GM21367 (cell line): ENCODE measurements at regions not wholly inside any gene's neighbourhood (a gene's known extent, or its start where the extent isn't known, plus 50 kb on each side); places are given as distances from the start of the nearest gene placed in this dataset.
"Not testable (repeated sequence)": the region's sequence is repeated elsewhere in the genome, so short reads cannot be mapped to it uniquely, and the experiment has no call there.

Source experiments
- ATAC-seq: cut with Tn5 transposase; IDR thresholded peaks from one replicate; pipeline ENCODE4 v1.9.1; 2021; ENCODE audit not compliant: unreplicated experiment

DNA sequence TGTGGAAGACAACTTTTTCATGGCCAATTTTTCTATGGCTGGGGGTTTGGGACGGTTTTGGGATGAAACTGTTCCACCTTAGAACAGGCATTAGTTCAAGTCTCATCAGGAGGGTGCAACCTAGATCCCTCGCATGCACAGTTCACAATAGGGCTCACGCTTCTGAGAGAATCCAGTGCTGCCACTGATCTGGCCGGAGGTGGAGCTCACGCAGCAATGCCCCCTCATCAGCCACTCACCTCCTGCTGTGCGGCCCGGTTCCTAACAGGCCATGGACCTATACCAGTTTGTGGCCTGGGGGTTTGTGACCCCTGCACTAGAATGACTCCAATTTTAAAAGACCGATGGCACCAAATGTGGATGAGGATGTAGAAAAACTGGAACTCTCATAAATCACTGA is 127.2 kb upstream of the IER5L start:
- ATAC-seq, result no peak

DNA sequence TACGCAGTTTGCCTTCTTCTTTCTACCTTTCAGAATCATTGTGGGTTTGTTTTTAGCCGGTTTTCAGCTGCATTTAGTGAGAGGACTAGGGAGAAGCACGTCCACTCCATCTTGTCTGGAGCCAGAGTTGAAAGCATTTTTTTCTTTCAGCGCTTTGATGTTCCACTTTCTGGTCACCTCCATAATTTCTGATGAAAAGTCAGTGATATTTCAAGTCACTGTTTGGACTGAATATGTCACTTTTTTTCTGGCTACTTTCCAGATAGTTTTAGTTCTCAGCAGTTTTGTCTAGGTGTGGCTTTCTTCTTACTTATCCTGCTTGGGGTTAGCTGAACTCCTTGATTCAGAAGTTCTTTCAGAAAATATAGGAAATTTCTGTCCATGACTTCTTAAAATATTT is 123.9 kb upstream of the IER5L start:
- no peak for ATAC-seq

DNA sequence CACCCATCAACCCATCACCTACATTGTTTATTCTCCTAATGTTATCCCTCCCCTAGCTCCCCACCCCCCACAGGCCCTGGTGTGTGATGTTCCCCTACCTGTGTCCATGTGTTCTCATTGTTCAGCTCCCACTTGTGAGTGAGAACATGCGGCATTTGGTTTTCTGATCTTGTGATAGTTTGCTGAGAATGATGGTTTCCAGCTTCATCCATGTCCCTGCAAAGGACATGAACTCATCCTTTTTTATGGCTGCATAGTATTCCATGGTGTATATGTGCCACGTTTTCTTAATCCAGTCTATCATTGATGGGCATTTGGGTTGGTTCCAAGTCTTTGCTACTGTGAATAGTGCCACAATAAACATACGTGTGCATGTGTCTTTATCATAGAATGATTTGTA is 118.1 kb upstream of the IER5L start:
- ATAC-seq, result not testable (repeated sequence)

DNA sequence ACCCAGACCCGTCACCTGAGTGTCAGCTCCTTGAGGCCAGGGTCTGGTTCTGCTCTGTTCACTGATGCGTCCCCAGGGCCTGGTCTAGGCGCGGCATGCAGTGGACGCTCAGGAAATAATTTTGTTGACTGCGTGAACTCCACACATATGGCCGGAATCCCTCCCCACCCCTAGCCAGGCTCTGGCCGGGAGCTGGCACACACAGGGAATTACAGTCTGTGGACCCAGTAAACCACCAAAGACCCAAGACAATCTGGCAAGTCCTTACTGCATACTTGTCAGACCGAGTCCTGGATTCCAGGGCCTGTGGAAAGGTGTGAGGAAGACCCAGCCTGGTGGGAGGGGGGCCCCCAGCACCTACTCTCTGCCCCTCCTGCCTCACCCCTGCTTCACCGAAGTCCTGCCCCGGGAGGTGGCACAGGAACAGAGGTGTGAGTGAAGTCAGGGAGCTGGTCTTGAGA is 113.0 kb upstream of the IER5L start:
- no peak for ATAC-seq

DNA sequence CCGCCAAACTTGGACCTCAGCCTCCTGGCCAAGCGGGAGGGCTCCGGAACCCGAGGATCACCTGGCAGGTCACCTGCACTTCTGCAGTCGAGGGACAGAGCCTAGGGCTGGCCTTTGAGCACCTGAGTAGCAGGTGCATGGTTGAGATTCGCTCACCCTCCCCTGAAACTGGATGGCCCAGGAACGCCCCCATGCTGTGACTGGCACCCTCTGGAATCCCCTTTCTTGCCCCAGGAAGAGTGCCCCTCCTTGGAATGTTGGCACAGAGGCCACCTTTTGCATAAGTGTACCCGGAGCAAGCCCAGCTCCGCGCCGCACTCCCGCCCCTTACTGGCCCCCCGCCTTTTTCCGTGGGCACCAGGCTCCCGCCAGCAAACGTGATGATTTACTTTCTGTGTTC is 112.5 kb upstream of the IER5L start:
- ATAC-seq, result no peak

DNA sequence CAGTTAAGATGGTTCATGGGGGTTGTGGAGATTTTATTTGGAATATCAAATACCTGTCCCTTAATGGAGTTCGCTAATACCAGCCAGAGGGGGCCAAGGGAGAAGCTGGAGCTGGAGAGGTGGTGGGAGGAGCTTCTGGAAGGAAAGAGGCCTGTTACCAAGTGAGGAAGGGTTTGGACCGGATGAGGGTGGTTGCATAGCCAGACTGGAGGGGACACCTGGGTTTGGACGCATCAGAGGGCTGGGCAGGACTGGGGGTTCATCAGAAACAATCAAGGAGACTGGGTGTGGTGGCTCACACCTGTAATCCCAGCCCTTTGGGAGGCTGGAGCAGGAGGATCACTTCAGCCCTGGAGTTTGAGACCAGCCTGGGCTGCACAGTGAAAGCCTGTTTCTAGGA is 111.8 kb upstream of the IER5L start:
- no peak for ATAC-seq

DNA sequence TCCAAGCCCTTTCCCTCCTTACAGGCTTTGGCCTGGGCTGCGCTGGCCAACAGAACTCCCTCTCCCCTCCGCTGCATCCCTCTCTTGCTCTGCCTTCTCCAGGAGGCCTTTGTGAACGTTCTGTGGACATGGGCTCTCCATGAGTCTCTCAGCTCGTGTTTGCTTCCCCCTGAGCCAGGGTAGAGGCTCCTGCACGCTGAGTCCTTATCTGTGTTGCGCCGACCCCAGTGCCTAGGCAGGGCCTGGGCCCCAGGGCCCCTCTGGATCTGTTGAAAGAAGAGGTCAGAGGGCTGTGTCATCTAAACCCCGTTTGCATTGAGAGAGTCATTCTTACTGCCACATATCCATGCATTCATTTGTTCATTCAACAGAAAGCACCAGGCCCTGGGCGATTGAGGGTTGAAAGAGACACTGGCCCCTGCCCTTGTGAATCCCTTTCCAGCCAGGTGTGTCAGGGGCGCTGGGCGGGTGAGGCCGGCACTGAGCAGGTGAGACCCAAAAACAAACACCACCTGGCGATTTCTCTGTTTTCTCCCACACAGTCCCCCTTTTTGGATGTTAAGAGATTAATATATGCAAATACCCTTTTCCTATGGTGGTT is 111.2 kb upstream of the IER5L start:
- ATAC-seq, result no peak

DNA sequence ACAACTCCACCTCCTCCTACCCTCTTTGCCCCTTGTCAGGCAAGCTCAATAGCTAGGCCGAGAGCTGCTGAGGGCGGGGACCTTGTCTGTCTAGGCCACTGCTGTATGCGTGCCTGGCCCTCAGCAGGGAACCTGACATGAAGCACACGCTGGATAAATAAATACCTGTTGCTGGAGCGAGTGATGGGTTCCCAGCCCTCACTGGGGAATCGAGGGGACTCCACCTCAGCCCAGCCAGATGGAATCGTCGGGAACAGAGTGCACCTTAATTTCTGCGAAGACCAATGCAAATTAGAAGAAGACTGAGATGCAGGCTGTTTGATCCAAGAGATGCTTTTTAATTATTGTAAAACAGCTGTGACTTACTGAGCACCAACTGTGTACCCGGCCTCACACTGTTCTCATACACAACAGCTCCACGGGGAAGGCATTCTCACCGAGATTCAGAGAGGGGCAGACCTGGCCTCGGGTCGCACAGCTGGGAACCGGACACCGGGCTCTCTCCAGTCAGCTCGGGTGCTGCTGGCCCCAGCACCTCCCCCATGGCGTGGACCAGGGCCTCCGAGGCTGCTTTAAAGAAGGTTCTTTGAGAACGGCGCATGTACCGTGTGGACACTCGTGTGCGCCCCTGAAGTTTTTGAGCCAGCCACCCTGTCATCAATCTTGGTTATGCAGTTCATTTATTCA is 109.7 kb upstream of the IER5L start:
- ATAC-seq, result no peak

DNA sequence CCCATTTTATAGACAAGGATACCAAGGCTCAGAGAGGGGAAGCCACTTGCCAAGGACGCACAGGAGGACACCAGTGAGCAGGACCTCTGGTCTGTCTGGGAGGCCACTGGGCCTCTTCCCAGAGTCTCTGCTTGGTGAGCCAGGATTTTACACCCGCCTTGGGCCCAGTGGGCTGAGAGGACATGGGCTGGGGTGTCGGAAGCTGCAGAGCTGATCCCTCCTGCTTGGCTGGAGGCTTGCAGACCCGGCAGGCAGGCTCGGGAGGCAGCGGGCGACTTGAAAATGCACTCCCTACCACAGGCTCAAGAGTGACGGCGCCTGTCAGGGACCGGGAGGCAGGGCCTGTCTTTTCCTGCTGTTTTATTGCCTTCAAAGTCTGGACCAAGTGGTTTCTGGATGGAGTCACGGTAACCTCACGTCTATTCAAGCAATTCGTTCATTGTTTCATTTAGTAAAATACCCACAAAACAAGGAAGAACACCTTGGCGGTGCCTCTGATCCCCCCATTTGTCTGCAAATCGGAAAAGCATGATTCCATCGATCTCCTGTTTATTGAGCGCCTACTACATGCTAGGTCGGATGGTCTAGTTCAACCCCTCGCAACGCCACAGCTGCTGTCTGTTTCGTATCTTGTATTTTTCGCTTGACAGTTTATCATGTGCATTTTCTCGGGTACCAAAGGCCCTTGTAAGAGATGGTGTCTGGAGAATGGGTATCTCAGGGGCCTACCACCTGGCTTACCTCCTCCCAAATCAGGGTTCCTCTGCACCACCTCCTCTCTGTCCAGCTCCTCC is 108.1 kb upstream of the IER5L start:
- ATAC-seq, result no peak

DNA sequence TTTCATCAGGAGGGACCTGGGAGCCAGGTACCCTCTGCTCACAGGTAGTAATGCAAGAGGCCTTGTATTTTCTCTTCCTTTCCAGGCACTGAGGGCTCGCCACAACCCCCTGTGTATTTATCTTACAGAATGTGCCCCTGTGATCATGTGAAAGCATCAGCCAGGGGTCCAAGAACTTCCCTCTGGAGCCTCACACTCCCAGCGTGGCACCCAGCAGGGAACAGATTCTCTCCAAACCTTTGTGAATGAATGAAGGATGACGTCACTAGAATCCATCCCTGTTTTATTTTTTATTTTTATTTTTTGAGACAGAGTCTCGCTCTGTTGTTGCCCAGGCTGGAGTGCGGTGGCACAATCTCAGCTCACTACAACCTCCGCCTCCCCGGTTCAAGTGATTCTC is 107.3 kb upstream of the IER5L start:
- ATAC-seq, result no peak

DNA sequence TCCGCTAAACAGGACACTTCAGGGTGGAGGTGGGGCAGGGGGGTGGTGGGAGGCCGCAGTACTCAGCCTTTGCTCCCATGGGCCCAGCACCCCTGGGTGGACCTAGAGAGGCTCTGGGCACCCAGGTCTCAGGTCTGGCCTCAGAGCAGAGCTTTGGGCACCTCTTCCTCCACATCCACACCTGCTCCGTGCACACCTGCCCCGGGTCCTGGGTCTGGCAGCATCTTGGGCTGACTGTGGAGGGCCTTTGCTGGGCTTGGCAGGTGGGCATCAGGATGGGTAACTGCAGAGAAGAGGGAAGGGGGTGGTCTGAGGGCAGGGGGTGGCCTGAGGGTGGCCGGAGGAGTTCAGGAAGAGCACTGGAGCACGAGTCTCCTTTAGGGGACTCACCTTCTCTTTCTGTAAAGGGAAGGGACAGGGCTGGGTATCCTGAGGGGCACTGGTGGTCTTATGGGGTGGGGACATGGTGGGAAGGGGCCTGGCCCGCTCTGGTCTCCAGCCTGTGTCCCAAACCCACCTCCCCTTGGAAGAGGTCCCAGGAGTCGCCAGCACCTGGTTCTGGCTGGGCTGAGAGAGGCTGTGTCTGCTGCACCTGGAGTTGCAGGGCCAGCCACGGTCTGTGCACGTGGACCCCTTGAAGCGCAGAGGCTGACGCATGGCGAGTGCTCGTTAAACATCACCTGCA is 106.7 kb upstream of the IER5L start:
- ATAC-seq, result no peak

DNA sequence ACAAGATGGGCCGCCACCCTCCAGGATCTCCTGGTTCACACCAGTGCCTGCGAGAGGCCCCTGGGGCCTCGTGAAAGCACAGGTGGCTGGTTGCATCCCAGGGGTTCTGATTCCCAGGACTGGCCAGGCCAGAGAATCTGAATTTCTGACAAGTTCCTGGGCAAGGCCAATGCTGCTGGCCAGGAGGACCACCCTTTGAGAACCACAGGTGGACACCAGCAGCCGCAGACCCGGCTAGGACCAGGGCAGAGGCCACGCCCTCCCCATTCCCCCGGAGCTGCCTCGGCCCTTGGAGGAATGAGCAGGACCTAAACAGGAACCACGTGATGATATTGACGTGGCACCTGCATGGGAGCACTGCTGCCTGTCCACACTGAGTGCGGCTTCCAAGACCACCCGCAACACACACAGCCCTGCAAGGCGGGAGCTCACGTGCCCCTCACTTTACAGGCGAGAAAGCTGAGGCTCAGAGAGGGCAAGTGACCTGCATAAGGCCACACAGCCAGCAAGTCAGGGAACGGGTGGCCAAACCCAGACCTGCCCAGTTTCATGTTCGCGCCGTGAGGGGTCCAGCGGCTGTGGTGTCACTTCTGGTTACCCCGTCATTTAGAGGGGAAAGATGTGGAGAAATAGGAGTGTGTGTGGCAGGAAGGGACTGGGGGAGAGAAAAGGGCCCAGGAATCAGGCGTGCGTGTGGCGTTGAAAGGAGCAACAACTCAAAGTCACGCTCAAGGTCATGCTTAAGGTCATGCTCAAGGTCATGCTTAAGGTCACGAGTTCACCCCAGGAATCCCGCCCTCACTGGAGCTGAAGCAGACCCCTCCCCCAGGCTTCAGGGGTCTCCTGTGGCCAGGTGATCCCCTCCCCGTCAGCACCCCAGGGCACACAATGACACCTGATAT is 105.9 kb upstream of the IER5L start:
- ATAC-seq, result no peak

DNA sequence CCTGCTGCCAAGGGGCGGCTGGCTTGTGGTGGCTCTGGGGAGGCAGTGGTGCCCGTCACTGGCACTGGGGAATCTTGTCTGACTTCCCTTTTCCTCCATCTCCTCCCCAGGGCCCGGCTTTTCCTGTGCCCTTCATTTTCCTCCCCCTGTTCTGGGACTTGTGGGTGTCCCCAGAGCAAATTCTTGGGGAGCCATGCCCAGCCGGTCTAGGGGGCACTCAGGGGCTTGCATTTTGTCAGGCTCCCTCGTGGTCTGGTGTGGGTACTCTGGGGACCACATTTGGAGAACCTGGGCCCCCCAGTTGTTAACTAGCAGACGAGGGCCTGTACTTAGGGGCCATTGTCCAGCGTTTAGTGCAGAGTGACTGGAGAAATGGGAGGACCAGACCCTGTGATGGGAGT is 105.2 kb upstream of the IER5L start:
- no peak for ATAC-seq

DNA sequence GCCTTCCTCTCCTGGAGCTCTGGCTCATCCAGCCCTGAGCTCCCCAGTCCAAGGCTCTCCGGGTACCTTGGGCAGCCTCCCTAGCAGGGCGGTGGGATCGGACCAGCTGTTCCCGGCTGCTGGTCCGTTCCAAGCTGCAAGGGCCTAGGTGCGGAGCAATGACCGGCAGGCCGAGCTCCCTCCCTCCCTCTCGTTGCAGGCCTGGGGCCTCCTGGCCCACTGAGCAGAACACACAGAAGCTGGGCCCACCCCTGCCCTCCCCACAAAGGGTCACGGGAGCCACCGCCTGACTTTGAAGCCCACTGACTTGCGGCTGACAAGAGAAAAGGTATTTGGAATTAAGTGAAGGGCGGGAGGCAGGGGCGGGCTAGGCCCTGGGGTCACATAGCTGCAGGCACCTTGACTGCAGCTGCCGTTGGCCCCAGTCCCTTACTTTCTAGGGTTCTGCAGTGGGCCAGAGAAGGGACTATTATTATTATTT is 104.7 kb upstream of the IER5L start:
- no peak for ATAC-seq

DNA sequence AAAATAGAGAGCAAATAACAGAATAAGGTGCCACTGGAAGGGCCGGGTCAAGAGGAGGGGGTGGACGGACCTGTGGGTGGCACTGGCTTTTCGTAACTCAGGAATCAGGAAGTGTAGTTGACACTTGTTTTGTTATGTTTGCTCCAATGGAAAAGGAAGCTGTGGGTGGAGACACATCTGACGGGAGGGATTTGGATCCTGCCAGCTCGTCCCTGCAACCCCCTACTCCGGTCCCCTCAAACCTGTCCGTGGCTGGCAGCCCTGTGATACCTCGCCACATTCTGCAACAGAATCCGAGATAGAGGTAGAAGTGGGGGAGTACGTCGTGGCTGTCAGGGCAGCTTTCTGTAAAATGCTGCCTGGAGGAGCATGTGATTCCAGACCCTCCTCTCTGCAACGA is 104.2 kb upstream of the IER5L start:
- no peak for ATAC-seq

DNA sequence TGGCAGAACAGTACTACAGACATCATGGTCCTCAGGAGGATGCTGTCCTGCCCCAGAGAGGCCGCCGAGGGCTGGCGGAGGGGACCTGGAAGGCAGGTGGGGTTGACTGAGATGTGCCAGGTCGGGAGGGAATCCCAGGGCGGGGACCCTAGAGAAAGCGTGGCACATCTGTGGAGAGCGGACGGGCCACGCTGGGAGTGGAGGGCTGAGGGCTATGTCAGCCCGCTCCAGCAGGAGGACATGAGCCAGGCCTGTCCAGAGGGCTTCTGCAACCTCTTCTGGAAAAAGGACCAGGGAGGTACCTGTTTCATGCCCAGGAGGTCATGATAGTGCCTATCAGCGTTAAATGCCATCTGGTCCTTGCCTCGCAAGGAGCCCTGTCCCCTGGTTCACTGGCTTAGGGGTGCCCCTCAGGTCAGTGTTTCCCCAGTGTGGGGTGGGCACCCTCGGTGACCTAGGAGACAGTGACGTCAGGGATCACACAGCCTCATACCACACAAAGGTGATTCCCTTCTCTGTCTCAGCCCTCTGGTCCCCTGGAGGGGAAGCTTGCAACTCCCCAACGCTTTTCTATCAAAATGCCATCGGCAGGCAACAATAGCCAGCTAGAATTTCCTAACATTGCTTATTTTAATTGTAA is 103.6 kb upstream of the IER5L start:
- ATAC-seq, result no peak

DNA sequence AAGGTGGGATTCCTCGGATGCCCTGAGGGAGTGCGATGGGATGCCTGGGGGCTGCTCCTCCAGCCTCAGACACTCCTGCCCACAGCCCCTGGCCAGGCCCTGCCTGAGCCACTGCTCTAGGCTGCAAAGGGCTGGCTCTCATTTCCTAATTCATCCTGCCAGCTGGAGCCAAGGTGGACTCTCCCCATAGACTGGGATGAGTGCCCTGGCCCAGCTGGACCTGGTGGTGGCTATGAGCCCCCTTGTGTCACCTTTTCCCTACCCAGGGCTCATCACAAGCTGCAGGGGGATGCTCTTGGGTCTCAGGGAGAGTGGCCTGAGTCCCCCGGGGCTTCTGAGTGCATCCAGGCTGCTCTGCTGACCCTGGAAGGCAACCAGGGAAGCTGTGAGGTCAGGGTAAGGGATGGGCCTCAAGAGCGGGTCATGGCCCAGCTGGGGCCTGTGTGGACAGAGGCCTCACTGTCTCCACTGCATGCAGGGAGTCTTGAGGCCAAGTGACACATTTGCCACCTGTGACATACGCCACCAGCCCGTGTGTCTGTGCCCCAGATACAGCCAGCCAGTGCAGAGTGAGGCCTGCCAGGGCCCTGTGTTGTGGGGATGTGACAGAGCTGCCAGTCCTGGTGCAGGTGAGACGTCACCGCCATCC is 102.7 kb upstream of the IER5L start:
- no peak for ATAC-seq

DNA sequence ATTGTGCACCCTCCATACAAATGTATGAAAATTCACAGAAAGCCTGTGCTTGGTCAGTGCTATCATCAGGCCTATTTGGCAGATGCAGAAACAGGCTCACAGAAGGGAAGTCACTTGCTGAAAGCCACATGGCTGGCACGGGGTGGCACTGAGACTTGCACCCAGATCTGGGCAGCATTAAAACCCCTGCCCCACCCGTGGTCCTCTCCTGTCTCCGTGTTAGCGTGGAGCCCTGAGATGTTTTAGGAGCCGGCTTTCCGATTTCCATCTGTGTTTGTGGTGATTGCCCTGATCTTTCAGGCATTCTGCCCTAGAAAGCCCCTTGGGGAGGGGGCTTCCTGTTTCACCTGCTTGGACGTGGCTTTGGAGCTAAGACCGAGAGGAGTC is 102.2 kb upstream of the IER5L start:
- ATAC-seq, result no peak

DNA sequence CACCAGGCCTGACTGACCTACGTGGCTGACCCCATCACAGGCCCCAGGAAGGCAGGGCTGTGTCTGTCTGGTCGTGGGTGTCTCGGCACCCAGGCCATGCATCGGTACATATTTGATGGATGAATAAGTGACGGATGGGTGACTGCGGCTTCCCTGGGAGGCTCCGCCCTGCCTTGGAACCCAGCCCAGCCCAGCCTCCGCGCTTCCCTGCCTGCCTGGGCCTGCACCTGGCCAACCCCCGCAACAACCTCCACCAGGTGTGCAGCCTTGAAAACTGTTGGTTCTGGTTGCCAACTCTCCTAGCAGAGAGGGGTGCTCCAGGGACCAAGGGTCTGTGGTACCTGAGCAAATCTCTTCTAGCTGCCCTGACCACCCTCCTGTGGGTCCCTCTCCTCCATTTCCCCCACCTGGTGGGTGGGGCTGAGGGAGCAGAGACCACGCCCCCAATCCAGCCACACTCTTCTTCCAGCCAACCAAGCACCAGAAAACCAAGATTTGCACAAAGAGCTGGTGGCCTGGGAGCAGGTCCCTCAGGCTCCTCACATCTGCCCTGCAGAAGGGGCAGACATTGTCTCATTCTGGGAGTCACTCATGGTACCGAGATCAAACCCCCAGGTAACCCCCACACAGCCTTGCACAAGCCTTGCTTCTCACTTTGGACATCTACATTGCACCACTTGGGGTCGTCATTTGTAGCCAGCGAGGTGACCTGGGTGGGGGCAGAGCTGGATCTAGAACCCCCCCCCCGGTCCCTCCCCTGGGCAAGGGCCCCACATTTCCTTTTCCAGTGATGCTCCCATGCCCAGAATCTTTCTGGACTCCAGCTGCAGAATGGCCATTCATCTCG is 100.6 kb upstream of the IER5L start:
- ATAC-seq, result no peak
